HG03378 (cell line): ENCODE measurements at regions not wholly inside any gene's neighbourhood (a gene's known extent, or its start where the extent isn't known, plus 50 kb on each side); places are given as distances from the start of the nearest gene placed in this dataset.
"Not testable (repeated sequence)": the region's sequence is repeated elsewhere in the genome, so short reads cannot be mapped to it uniquely, and the experiment has no call there.

Experiments used
- ATAC-seq: cut with Tn5 transposase; IDR thresholded peaks from one replicate; pipeline ENCODE4 v1.9.1; 2021; ENCODE audit warnings: mild to moderate bottlenecking, moderate library complexity; ENCODE audit not compliant: unreplicated experiment

- no peak for ATAC-seq
Observed at GRCh38 chr1:157460381-157460780, 91.9 kb downstream of the FCRL5 start.

DNA sequence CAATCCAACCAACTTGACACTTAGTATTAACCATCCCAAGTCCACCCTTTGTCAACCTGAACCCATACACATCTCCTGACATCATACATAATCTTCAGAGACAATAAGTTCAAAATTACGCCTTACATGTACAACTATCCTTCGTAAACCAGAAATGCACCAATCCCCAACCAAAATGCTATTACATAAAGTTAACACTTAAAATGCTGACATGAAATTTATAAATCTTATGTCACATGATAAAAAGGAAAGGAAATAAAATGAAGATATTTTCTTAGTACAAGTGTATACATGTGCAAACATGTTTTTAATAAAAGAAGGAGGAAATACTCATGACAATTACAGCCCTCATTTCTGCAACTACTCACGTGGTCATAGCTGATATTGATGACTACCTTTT, 95.0 kb downstream of the FCRL5 start:
- no peak for ATAC-seq

GRCh38 chr1:157455318-157455717, 97.0 kb downstream of the FCRL5 start:
- no peak for ATAC-seq

DNA sequence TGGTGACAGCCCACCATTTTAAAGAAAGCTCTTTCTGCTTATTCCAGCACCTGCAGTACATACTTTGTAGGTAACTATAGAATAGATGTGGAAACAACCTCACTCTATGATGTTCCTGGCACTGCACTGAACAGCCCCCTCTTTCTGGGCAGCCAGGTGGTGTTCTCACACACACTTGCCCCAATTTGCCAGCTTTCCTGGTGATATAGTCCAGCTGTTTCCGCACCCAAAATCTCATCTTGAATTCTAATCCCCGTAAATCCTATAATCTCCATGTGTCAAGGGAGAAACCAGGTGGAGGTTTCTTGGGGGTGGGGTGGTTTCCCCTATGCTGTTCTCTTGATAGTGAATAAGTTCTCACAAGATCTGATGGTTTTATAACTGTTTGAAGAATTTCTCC, 102.2 kb downstream of the FCRL5 start:
- ATAC-seq: no peak

DNA sequence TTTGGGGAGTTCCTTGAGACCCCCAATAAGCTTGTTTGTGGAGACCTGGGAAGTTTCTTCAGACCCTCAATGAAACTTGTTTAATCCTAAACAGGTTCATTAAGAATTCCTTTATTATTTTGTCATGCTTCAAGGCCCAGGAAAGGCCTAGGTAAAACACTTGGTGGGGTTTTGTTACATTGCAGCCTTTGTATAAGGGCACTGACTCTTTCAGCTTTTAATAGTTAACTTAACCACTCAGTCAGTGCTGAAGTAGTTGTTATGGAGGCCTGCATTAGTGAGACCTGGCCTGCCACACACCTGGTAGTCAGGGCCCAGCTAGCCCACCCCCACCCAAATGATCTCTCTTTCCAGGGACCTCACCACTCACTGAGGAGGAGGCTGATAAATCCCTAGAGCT, 103.7 kb downstream of the FCRL5 start:
- no peak for ATAC-seq

DNA sequence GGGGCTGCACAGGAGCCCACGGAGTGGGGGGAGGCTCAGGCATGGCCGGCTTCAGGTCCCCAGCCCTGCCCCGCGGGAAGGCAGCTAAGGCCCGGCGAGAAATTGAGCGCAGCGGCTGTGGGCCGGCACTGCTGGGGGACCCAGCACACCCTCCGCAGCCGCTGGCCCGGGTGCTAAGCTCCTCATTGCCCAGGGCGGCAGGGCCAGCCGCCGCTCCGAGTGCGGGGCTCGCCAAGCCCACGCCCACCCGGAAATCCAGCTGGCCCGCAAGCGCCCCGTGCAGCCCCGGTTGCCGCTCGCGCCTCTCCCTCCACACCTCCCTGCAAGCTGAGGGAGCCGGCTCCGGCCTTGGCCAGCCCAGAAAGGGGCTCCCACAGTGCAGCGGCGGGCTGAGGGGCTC, 106.0 kb downstream of the FCRL5 start:
- not testable (repeated sequence) for ATAC-seq

DNA sequence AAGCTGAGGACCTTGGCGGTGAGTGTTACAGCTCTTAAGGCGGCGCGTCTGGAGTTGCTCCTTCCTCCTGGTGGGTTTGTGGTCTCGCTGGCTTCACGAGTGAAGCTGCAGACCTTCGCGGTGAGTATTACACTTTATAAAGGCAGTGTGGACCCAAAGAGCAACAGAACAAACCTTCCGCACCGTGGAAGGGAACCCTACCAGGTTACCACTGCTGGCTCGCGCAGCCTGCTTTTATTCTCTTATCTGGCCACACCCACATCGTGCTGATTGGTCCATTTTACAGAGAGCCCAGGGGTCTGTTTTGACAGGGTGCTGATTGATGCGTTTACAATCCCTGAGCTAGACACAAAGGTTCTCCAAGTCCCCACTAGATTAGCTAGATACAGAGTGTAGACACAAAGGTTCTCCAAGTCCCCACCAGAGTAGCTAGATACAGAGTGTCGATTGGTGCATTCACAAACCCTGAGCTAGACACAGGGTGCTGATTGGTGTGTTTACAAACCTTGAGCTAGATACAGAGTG, 106.6 kb downstream of the FCRL5 start:
- ATAC-seq: not testable (repeated sequence)

DNA sequence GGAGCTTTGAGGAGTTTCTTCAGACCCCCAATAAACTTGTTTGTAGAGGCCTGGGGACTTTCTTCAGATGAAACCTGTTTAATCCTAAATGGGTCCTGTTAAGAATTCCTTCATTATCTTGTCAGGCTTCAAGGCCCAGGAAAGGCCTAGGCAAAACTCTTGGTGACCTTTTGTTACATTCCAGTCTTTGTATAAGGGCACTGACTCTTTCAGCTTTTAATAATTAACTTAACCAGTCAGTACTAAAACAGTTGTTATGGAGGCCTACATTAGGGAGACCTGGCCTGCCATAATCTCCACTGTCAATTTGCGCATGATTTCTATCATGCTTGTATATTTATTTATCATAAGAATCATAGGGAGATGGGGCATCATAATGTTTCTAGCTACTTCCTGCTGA, 110.2 kb downstream of the FCRL5 start:
- no peak for ATAC-seq

DNA sequence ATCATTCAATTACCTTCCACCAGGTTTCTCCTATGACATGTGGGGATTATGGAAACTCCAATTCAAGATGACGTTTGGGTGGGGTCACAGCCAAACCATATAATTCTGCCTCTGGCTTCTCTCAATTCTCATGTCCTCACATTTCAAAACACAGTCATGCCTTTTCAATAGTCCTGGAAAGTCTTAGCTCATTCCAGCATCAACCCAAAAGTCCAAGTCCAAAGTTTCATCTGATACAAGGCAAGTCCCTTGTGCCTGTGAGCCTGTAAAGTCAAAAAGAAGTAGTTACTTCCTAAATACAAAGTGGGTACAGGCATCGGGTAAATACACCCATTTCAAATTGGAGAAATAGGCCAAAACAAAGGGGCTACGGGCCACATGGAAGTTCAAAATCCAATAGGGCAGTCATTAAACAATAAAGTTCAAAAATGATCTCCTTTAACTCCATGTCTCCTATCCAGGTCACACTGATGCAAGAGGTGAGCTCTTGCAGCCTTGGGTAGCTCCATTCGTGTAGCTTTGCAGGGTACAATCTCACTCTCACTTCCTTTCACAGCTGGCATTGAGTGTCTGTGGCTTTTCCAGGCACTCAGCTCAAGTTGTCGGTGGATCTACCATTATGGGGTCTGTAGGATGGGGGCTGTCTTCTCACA, 112.9 kb downstream of the FCRL5 start:
- ATAC-seq: no peak

DNA sequence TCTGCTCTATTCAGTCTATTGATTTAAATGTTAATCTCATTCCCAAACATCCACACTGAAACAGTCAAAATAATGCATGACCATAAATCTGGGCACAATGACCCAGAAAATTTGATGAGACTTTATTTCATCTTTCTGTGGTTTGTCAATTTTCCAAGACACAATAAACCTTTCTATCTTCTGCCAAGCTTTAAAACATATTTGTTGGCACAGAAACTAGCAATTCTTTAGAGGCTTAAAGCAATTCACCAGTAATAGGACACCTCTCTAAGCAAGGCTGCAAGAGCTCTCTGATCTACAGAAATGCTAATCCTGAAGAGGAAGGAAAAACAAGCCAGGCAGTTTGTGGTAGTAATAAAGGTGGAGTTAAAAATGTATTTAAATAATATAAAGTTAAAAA, 113.7 kb downstream of the FCRL5 start:
- ATAC-seq: no peak

DNA sequence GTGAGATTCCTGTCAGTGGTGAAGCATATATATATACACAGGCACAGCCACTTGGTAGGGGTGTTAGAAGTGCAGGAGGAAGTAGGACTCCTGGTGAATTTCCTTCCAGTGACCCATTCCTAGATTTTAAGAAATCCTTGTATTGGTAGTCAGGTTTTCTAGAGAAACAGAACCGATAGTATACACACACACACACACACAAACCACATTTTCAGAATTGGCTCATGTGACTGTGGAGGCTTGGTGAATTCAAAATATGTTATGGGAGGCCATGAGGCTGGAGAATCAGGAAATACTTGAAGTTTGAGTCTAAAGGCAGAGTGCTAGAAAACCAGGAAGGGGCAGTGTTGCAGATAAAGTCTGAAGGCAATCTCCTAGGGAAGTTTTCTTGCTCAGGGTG, 114.2 kb downstream of the FCRL5 start:
- no peak for ATAC-seq

GRCh38 chr1:157437296-157437695, 115.0 kb downstream of the FCRL5 start:
- no peak for ATAC-seq

DNA sequence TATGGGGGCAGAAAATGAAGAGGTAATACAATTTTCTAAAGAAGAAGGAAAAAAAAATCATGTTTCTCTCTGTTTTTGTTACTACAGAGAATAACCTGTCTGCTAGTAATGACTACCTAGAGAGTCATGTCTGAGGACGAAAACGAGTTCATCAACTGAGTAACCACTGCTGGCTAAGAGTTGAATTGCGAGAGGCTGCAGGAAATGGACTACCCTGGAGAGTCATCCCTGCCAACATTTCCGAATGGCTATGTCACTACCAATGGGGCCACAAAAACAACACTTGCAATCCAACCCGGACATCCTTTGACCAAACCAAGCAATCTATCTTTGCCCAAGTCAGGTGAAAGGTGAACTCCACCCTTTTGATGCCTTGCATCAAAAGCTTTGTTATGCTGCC, 120.6 kb downstream of the FCRL5 start:
- ATAC-seq: no peak

DNA sequence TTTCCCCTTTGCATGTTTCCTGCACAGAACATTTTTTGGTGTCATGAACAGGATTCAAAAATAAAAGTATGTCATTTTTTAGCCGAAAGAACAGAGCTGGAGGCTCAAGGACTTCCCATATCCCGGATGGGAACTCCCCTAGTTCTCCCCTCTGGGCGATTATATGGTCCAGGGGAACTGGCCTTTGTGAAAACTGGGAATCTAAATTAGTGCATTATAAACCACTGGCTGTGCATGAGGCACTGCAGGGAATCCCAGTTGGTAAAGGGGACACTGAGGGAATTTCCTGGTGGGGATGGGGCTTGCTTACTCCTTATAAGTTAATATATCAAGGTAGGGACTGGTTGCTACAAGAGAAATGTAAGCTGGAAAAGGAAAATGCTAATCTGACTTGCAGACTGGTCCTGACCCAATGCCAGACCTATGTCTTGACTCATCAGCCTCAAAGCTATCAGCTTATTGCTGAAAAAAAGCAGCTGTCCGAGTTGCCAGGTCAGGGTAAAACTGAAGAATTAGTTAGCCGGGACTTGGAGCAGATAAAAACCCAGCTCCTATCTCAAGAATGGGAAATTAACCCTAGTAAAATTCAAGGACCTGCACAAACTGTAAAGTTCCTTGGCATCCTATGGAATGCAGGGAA, 122.6 kb downstream of the FCRL5 start:
- ATAC-seq: no peak

DNA sequence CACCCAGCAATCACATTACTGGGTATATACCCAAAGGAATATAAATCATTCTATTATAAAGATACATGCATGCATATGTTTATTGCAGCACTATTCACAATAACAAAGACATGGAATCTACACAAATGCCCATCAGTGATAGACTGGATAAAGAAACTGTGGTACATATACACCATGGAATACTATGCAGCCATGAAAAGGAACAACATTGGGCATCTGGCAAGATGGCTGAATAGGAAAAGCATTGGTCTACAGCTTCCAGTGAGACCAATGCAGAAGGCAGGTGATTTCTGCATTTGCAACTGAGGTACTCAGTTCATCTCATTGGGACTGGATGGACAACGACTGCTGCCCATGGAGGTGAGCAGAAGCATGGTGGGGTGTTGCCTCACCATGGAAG, 128.6 kb downstream of the FCRL5 start:
- not testable (repeated sequence) for ATAC-seq

DNA sequence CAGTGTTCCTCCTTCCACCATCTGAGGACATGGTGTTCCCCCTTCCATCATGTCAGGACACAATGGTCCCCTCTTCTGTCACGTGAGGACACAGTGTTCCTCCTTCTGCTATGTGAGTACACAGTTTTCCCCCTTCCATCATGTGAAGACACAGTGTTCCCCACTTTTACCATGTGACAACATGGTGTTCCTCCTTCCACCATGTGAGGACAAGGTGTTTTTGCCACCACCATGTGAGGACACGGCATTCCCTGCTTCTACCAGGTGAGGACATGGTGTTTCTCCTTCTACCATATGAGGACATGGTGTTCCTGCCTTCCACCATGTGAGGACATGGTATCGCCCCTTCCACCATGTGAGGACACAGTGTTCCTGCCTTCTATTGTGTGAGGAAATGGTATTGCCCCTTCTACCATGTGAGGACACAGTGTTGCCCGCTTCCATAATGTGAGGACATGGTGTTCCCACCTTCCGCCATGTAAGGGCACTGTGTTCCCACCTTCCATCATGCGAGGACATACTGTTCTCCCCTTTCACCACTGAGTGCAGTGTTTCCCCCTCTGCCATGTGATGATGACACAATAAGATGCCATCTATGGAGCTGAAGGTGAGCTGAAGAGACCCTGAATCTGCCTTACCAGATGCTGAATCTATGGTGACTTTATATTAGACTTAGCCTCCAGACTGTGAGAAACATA, 132.3 kb downstream of the FCRL5 start:
- no peak for ATAC-seq

GRCh38 chr1:157418659-157419058, 133.7 kb downstream of the FCRL5 start:
- no peak for ATAC-seq

DNA sequence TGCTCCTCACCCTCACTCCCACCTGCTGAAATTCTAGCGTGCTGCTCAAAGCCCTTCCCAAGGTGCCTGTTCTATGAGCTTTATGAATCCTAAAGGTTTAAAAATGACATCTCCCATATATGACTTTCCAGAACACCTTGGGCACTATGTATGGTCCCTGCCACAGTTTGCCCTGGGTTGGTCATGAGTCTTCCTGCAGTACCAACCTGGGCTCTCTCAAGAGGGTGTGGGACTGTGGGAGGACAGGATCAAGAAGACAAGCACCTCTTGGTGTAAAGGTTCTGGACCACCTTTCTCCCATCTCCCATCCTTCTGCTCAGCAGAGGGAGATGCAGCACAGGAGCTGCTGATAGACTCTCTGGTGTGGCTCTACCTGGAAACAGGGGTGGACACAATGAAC, 134.1 kb downstream of the FCRL5 start:
- ATAC-seq: no peak

DNA sequence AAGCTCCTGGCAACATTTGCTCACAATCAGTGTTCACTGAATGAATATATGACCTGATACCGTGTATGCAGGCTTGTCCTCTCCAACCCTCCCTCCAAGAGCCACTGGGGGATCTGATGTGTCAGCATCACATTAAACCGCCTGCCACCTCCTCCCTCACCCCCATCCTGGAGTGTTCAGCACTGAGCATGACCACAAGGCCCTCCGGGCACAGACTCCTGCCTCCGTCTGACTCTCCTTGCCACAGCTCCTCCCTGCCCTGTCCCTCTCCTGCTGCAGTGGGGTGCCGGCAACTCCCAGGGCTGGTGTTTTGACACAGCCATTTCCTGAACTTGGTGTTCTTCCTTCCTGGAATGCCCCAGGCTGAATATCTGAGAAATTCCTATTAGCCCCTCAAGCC, 136.7 kb downstream of the FCRL5 start:
- ATAC-seq: no peak

DNA sequence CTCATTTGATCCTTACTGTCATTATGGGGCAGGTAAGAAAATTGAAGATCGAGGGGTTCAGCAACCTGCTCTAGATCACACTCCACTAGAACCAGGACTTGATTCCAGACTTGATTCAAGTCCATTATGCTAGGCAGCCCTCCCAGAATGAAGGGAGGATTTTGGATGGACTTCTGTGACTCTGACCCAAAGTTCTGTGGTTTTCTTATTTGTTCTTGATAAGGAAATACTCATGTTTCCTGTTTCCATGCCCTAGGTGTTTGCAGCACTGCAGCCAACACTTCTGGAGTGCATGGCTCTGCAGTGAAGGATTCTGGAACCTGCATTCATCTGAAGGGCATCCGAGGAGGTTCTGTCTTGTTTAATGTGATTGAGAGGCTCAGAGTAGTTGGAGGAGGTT, 140.0 kb downstream of the FCRL5 start:
- no peak for ATAC-seq

- ATAC-seq: no peak
Observed at GRCh38 chr1:157411769-157412168, 140.5 kb downstream of the FCRL5 start.

- ATAC-seq: no peak
Observed at GRCh38 chr1:157411064-157411463, 141.3 kb downstream of the FCRL5 start.
